ENCODE measurements at regions not wholly inside any gene's neighbourhood (a gene's known extent, or its start where the extent isn't known, plus 50 kb on each side); places are given as distances from the start of the nearest gene placed in this dataset.

DNA sequence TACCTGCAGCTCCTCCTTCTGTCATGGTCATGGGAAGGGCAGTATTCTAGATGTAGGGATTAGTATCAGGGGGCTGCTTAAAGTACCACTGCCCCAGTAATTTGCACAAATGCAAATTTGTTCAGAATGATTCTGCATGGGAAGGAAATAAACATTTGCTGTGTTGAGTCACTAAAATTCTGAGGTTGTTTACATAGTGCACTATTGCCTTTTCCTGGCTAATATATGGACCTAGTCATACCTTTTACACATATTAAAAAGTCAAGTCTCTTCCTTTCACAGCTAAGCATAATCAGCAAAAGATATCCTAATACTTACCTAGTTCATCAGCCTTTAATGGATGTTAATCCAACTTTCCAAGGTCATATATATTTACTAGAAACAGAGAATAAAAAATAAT is 746.4 kb upstream of the NR2F2 start:
- TF ChIP-seq, protein P1, sequence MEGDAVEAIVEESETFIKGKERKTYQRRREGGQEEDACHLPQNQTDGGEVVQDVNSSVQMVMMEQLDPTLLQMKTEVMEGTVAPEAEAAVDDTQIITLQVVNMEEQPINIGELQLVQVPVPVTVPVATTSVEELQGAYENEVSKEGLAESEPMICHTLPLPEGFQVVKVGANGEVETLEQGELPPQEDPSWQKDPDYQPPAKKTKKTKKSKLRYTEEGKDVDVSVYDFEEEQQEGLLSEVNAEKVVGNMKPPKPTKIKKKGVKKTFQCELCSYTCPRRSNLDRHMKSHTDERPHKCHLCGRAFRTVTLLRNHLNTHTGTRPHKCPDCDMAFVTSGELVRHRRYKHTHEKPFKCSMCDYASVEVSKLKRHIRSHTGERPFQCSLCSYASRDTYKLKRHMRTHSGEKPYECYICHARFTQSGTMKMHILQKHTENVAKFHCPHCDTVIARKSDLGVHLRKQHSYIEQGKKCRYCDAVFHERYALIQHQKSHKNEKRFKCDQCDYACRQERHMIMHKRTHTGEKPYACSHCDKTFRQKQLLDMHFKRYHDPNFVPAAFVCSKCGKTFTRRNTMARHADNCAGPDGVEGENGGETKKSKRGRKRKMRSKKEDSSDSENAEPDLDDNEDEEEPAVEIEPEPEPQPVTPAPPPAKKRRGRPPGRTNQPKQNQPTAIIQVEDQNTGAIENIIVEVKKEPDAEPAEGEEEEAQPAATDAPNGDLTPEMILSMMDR (conservative IDR thresholded peaks at IDR 0.05; ENCODE audit: low read depth, low read length): no peak
- no peak for DNase-seq (ENCODE audit: low read depth)
- H3K4me3 ChIP-seq (ENCODE audit: low read length): no peak overlapping the region

DNA sequence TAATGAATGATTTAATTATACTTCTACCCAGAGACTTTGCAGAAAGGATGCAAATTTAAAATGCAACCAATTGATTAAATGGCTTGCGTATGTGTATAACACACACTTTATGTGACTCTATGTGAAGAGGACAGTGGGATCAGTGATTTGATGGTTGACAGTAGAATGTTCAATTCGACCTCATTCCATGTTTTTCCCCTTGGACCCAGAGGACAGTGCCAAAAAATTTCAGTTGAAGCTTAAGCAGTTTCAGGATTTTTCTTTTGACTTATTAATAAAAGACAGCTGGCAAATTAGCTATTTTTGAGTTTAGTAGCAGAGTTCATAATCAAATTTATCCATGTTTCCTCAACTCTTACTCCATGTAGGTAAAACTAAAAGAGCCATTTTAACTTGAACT is 742.4 kb upstream of the NR2F2 start:
- no peak overlapping the region for H3K4me3 ChIP-seq (ENCODE audit: low read length)
- TF ChIP-seq, protein P1 (conservative IDR thresholded peaks at IDR 0.05; ENCODE audit: low read depth, low read length): no peak
- no peak for DNase-seq (ENCODE audit: low read depth)

DNA sequence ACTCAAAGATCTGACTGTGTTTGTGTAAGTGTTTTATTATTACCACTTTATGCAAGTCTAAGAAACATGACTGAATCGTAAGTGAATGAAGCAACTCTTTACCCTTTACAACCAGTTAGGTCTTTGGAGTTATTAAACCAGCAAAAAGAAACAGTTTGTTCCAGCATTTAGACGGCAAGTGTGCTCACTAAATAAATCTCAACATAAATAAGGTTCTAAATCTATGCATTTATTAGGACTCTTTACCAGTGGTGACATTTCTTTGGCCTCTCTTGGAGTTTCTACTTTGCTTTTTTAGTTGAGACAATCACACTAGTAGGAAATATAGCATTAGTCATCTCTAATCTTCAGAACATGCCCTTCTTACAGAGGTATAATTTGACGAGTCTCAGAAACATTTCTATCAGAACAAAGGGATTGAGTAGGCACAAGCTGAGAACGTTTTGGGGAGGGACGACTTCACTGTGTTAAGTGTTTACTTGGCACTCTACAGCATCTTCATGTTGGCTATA is 739.9 kb upstream of the NR2F2 start:
- no peak overlapping the region for H3K4me3 ChIP-seq (ENCODE audit: low read length)
- TF ChIP-seq, protein P1 (conservative IDR thresholded peaks at IDR 0.05; ENCODE audit: low read depth, low read length): no peak
- DNase-seq (ENCODE audit: low read depth): no peak

DNA sequence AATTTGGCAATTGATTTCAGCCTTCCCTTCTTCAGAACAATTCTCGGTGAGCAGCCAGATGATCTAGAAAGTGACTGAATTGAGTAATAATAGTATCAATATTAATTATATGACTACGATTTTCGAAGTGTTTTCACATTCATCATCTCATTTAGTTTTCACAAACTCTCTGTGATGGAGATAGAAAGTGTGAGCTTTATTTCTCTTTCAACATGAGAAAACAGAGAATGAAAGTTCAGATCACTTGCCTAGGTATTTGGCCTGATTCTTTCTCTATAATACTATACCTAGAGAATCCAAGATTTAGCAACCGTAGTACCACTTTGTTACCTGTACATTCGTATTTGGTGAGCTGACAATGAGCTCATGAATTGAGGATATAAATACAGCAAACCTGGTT is 739.2 kb upstream of the NR2F2 start:
- TF ChIP-seq, protein P1 (conservative IDR thresholded peaks at IDR 0.05; ENCODE audit: low read depth, low read length): no peak
- DNase-seq (ENCODE audit: low read depth): no peak
- no peak overlapping the region for H3K4me3 ChIP-seq (ENCODE audit: low read length)

DNA sequence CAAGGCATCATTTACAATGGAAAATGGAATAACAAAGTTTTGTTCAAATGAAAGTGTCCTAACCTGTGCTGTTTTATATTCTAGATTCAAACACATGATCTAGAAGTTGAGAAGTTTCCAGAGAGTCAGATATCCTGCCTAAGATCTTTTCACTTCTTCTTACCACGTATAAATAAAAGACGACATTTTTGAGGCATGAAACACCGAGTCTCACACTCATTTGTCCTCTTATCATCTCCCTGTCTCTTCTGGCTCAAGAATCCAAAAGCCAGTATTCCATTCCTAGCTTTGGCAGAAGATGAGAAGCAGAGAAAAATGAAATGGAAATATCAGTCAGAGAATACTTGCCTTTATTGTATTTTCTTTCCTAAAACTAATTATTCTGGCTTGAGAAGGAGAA is 738.6 kb upstream of the NR2F2 start:
- TF ChIP-seq, protein P1 (conservative IDR thresholded peaks at IDR 0.05; ENCODE audit: low read depth, low read length): no peak
- no peak for DNase-seq (ENCODE audit: low read depth)
- no peak overlapping the region for H3K4me3 ChIP-seq (ENCODE audit: low read length)

DNA sequence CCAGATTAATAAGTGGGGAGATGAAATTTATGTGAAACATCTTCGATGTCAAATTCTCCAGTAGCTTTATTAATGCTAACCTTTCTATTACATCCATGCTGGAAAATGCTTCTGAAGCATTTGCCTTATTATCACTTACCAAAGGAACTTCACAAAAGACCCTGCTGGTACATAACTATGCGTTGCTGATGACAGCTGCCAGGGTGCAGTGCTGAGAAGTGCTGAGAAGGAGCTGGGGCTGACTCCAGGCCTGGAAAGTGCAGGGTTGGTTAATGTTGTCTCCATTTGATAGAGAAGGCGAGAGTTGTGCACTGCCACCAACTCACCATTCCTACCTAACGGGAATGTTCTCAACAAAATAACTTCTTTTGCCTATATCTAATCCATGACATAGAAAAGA is 736.0 kb upstream of the NR2F2 start:
- DNase-seq (ENCODE audit: low read depth): no peak
- H3K4me3 ChIP-seq (ENCODE audit: low read length): no peak overlapping the region
- TF ChIP-seq, protein P1 (conservative IDR thresholded peaks at IDR 0.05; ENCODE audit: low read depth, low read length): no peak

DNA sequence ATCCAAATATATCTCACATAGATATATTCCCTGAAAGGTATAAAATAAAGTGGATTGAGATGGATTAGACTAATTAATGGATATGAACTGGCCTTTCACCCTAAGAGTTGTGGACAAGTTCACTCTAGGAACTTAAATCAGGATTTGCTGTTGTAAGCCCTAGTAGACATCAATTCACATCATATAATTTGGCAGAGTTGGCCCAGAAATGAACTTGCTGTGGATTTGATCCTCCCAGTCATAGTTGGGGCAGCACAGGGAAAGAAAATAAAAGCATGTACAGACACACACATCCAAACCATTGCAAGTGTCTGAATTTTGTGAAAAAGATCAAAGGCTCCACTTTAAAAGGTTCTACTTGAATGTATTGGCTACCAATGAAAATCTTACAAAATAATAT is 734.7 kb upstream of the NR2F2 start:
- no peak for DNase-seq (ENCODE audit: low read depth)
- H3K4me3 ChIP-seq (ENCODE audit: low read length): no peak overlapping the region
- TF ChIP-seq, protein P1 (conservative IDR thresholded peaks at IDR 0.05; ENCODE audit: low read depth, low read length): no peak
